LNCaP clone FGC (cell line): ENCODE measurements at regions not wholly inside any gene's neighbourhood (a gene's known extent, or its start where the extent isn't known, plus 50 kb on each side); places are given as distances from the start of the nearest gene placed in this dataset.

Experiments
- DNase-seq: peaks from one replicate; pipeline ENCODE4 v3.0.0-alpha.2; 2011; ENCODE audit warnings: low read depth
- H3K4me3 ChIP-seq: 2 replicates; pipeline ENCODE4 v1.5.1; 2011; ENCODE audit warnings: mild to moderate bottlenecking, low read depth, low read length, control low read depth
- TF ChIP-seq, protein P1 (sequence below): IDR thresholded peaks from 2 replicates; pipeline ENCODE4 v1.5.1; 2012; ENCODE audit warnings: mild to moderate bottlenecking; ENCODE audit not compliant: control insufficient read depth, insufficient read depth; ENCODE audit errors: extremely low read depth

DNA sequence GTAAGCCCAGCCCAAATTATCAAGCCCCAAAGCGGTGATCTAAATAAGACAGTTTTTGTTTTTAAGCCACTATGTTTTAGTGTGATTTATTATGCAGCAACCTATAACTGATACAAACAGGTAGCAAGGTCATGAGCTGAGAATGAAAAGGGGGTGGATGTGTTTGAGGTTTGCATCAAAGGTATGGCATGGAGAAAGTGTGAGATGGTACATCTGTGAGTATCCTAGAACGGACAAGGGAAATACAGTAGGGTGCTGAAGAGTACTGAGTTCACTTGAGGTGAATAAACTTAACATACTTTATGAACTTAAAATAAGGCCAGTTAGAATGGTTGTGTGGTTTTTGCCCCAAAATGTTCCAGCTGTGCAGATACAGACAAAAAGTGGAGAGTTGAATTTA lies 286.0 kb upstream of the B3GALT2 start:
- DNase-seq = no peak
- TF ChIP-seq, protein P1, sequence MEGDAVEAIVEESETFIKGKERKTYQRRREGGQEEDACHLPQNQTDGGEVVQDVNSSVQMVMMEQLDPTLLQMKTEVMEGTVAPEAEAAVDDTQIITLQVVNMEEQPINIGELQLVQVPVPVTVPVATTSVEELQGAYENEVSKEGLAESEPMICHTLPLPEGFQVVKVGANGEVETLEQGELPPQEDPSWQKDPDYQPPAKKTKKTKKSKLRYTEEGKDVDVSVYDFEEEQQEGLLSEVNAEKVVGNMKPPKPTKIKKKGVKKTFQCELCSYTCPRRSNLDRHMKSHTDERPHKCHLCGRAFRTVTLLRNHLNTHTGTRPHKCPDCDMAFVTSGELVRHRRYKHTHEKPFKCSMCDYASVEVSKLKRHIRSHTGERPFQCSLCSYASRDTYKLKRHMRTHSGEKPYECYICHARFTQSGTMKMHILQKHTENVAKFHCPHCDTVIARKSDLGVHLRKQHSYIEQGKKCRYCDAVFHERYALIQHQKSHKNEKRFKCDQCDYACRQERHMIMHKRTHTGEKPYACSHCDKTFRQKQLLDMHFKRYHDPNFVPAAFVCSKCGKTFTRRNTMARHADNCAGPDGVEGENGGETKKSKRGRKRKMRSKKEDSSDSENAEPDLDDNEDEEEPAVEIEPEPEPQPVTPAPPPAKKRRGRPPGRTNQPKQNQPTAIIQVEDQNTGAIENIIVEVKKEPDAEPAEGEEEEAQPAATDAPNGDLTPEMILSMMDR = no peak
- H3K4me3 ChIP-seq = no peak overlapping the region

DNA sequence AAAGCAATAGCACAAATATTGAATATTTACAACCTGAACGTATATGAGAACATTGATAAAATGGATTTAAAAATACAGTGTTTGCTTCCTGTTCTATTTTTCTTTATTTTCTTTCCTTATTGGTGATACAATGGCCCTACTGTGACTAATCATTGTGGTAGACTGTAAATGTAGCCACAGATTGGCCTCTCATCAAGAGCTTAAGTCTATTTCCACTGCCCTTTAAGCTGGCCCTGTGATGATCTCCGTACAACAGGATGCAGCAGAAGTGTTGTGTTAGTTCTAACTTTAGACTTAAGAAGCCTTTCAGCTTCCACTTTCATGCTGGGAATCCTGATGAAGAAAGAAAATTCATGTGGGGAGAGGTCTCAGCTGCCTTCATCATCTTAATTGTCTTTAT lies 285.6 kb upstream of the B3GALT2 start:
- H3K4me3 ChIP-seq = no peak overlapping the region
- no peak for DNase-seq
- TF ChIP-seq, protein P1 = no peak

DNA sequence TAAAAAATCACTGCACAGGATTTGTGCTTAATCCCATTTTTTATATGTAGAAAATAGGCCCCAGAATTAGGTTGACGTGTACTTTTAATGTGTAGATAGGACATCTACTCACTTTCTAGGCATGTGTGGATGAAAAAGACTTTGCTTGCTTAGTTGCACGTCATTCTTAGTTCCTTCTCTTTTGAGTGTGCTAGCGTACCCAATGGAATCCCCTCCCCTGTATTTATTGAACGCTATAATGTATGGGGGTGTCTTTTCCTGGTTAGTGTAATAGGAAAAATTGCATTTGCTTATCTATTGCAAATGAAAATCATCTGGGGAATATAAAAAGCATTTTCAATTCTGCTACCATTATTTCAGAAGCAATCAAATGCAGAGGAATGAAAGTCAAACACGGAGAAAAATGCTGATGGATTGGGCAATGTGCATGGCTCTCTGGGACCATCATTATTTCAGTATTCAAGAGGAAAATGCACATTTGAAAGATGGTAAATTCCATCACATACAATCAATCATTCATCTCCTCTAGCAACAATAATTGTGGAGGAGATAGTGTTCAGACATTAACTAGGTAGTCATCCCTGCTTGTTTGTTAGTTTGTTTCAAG lies 277.0 kb upstream of the B3GALT2 start:
- TF ChIP-seq, protein P1 = no peak
- no peak overlapping the region for H3K4me3 ChIP-seq
- DNase-seq = no peak

GRCh38 chr1:193462629-193463320 lies 276.4 kb upstream of the B3GALT2 start:
- H3K4me3 ChIP-seq = no peak overlapping the region
- TF ChIP-seq, protein P1 = no peak
- no peak for DNase-seq

DNA sequence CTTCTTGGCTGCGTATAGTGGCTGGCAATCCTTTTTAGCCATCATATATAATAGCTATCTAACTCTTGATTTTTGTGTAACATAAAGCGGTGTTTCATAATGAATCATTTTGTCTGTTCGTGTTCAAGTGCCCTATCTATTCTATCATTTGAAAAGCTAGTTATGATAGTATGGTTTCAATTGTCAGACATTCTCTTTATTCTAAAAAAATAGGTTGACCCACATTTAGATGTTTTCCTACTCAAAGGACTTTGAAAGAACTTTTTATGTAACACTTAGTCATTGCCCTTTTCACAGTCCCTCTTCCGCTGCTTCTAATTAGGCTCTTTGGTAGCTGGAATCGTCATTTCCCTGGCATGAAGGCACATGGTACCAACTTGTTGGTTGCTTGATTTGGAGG lies 272.2 kb upstream of the B3GALT2 start:
- TF ChIP-seq, protein P1 = no peak
- H3K4me3 ChIP-seq = no peak overlapping the region
- DNase-seq = no peak

GRCh38 chr1:193457676-193458075 lies 271.3 kb upstream of the B3GALT2 start:
- TF ChIP-seq, protein P1 = no peak
- H3K4me3 ChIP-seq = no peak overlapping the region
- no peak for DNase-seq
